Suprapubic skin (tissue), 4 donors: ENCODE measurements at regions not wholly inside any gene's neighbourhood (a gene's known extent, or its start where the extent isn't known, plus 50 kb on each side); places are given as distances from the start of the nearest gene placed in this dataset.
"Not testable (repeated sequence)": the region's sequence is repeated elsewhere in the genome, so short reads cannot be mapped to it uniquely, and the experiment has no call there.

Experiments
- DNase-seq, 2 donors: peaks; one replicate each; pipeline ENCODE4 v3.0.0-alpha.2; 2019; ENCODE audit warnings: low spot score in 2 of 2
- H3K27ac ChIP-seq: fragments of 200-600 bp; sonication (generic); one replicate; pipeline ENCODE4 v1.5.1; 2019
- H3K27me3 ChIP-seq: fragments of 200-600 bp; sonication (generic); one replicate; pipeline ENCODE4 v1.5.1; 2019
- H3K36me3 ChIP-seq: fragments of 200-600 bp; sonication (generic); one replicate; pipeline ENCODE4 v1.5.1; 2019
- H3K4me1 ChIP-seq: fragments of 200-600 bp; sonication (generic); one replicate; pipeline ENCODE4 v1.5.1; 2019
- H3K4me3 ChIP-seq: fragments of 200-600 bp; sonication (generic); one replicate; pipeline ENCODE4 v1.5.1; 2019; ENCODE audit warnings: mild to moderate bottlenecking
- H3K9me3 ChIP-seq: fragments of 200-600 bp; sonication (generic); one replicate; pipeline ENCODE4 v1.5.1; 2019
- EP300 ChIP-seq: sonication (generic); formaldehyde crosslinking; IDR thresholded peaks from one replicate; pipeline ENCODE4 v1.6.1; 2017; ENCODE audit warnings: antibody characterized with exemption
- POLR2A ChIP-seq, 2 donors: fragments of 450-650 bp; IDR thresholded peaks; one replicate each; pipeline ENCODE4 v1.6.1; 2017; ENCODE audit warnings: antibody characterized with exemption in 2 of 2, mild to moderate bottlenecking in 2 of 2, moderate library complexity in 2 of 2
- POLR2AphosphoS5 ChIP-seq, 3 donors: sonication (generic); formaldehyde crosslinking; IDR thresholded peaks; one replicate each; pipeline ENCODE4 v1.6.1; 2017; ENCODE audit warnings: antibody characterized with exemption in 3 of 3
- WGBS: methylation state at CpG from one replicate; pipeline ENCODE4 v1.1.5; 2018; 5-methylcytosine and 5-hydroxymethylcytosine counted together
- TF ChIP-seq, protein P1 (sequence below), 2 donors: fragments of 200-600 bp in 1 of 2; fragments of 450-650 bp in 1 of 2; sonication (generic) in 1 of 2; IDR thresholded peaks; one replicate each; pipeline ENCODE4 v1.5.1; 2016 to 2019; ENCODE audit warnings: antibody characterized with exemption in 2 of 2, mild to moderate bottlenecking in 1 of 2, moderate library complexity in 1 of 2

DNA sequence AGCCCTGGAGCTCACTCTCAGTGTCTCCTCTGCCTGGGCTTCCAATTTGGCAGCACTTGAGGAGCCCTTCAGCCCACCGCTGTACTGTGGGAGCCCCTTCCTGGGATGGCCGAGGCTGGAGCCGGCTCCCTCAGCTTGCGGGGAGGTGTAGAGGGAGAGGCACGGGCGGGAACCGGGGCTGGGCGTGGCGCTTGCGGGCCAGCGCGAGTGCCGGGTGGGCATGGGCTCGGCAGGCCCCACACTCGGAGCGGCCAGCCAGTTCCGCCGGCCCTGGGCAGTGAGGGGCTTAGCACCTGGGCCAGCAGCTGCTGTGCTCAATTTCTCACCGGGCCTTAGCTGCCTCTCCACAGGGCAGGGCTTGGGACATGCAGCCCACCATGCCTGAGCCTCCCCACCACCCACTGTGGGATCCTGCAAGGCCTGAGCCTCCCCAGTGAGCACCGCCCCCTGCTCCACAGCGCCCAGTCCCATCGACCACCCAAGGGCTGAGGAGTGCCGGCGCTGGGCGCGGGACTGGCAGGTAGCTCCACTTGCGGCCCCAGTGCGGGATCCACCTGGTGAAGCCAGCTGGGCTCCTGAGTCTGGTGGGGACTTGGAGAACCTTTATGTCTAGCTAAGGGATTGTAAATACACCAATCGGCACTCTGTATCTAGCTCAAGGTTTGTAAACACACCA lies 65.1 kb upstream of the ROPN1B start:
- not testable (repeated sequence) for DNase-seq, H3K4me3 ChIP-seq, H3K27ac ChIP-seq, H3K9me3 ChIP-seq, H3K27me3 ChIP-seq, H3K36me3 ChIP-seq, H3K4me1 ChIP-seq
- WGBS: 93% methylated on average over 8 of the region's 29 CpGs

DNA sequence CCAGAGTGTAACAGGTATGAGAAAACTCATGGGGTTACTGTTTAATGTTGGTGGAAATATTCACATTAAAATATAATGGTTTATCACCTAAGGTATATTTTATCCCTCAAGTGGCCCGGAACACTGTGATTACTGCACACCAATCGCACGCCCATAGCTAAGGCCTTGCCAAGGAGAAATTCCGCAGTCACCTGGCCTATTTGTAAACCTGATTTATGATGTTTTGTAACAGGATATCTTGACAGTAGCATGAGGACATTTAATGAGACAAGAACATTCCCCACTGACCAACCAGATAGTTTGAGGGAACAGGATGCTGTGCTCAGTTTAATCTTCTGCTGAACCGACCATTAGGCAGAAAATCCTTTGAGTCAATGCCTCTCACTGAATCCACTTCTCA lies 61.7 kb upstream of the ROPN1B start:
- not testable (repeated sequence) for H3K36me3 ChIP-seq, DNase-seq, H3K9me3 ChIP-seq, H3K27ac ChIP-seq, H3K4me3 ChIP-seq, H3K27me3 ChIP-seq, H3K4me1 ChIP-seq
- 89% methylated on average over 5 of the region's 5 CpGs for WGBS

DNA sequence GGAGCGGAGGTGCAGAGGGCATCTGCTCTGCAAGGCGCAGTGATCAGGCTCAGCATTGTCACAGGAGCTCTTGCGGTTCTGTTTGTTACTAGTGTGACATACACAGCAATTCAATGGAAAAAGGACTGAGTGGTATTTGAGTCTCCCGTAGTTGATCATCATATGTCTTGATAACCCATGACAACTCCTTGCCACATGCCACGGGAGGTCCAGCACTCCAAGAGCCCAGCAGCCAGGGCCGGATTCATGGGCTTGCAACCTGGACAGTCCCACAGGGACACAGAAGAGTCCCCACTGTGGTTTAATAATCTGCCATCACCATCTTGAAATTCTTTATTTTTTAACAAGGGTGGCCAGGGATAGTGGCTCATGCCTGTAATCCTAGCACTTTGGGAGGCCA lies 58.1 kb upstream of the ROPN1B start:
- WGBS: 90% methylated on average over 6 of the region's 6 CpGs
- not testable (repeated sequence) for H3K4me3 ChIP-seq, DNase-seq, H3K4me1 ChIP-seq, H3K9me3 ChIP-seq, H3K27me3 ChIP-seq, H3K27ac ChIP-seq, H3K36me3 ChIP-seq

DNA sequence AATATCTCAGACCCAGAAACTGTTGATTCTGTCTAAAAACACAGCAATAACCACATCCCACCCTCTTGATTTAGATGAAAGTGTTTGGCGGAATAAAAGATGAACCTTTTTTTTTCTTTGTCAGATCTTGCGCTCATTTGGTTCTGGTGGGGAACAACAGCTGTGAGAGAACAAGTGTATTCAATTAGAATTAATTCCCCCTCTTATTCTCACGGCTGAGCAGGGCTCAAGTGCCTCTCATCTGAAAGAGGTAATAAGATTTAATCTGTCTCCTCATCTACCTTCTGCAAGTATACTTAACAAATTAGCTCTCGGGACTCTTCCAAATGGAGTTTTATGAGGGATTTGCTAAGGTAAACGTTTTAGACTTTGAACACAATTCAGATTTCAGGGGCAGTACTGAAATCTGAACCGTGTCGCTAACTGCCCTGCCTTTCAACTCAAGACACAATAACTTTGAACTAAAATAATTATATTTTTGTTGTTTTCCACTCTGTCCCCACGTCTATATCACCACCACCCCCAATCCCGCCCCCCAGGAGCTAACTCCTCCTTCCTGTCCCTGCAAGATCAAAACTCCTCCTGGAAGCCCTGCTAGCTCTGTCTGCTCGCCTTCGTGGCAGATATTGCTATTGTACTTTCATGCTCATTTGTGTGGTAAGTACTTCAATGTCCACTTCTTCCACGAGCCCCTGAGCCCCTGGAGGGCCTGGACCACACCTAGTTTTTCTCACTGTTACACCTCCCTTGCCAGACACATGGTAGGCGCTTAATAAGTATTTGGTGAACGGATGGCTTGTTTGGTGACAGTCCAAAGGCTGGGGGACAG lies 54.2 kb upstream of the ROPN1B start:
- WGBS: 20% methylated on average over 12 of the region's 14 CpGs
- H3K4me1 ChIP-seq: peaks cover 13% of the 10 kb centered on the region

DNA sequence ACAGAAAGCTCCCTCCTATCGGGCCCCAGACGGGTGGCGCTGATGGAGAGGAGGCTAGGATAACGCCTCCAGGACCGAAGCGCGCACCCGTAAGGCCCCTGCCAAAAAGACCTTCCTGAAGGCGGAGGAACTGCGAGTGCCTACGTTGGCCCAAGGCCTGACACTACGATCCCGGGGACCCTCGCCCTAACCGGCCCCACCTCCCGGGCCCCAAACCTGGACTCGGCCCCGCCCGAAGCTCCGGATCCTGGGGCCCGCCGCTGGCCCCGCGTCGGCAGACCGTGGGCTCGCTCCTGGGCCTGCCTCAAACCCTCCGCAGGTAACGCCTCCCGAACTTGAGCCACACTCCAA lies 53.6 kb upstream of the ROPN1B start:
- peak in 1 of 2 donors; percentile 75 for DNase-seq
- under 1% methylated on average over 29 of the region's 30 CpGs for WGBS
- not testable (repeated sequence) for H3K27me3 ChIP-seq, H3K36me3 ChIP-seq, H3K9me3 ChIP-seq
- Histone ChIP-seq H3K4me3 (peak overlapping the region; percentile 90), H3K4me1 (peaks cover 13% of the 10 kb centered on the region), H3K27ac (peak overlapping the region; percentile 80)

More for the DNA sequence above, 54.2 kb upstream of the ROPN1B start:
- H3K27me3 ChIP-seq, H3K36me3 ChIP-seq, DNase-seq, H3K9me3 ChIP-seq: not testable (repeated sequence)
- peak overlapping the region; percentile 90 for H3K4me3 ChIP-seq
- peak overlapping the region; percentile 80 for H3K27ac ChIP-seq

DNA sequence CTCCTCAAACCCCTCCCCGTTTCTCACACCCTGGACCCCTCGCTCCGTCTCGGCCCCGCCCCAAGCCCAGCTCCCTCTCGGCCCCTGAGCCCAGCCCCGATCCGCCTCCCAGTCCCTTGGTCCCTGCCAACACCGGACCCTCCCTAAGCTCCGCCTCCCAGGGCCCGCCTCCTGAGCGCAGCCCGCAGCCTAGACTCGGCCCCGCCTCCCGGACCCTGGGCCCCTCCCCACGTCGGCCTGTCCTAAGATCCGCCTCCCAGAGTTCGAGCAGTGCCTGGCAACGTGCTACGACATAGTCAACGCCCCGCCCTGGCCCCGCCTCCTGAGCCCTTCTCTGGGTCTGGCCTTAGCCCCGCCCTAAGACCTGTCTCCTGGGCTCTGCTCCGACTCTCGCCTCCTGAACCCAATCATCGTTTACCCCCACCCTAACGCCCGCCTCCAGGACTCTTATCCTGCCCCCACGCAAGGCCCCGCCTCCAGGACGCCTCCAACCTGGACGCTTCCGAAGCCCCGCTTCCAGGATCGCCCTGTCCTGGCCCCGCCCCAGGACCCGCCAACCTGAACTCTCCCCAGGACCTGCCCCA lies 53.1 kb upstream of the ROPN1B start:
- H3K36me3 ChIP-seq: not testable (repeated sequence)
- peak overlapping the region; percentile 80 for H3K27ac ChIP-seq

DNA sequence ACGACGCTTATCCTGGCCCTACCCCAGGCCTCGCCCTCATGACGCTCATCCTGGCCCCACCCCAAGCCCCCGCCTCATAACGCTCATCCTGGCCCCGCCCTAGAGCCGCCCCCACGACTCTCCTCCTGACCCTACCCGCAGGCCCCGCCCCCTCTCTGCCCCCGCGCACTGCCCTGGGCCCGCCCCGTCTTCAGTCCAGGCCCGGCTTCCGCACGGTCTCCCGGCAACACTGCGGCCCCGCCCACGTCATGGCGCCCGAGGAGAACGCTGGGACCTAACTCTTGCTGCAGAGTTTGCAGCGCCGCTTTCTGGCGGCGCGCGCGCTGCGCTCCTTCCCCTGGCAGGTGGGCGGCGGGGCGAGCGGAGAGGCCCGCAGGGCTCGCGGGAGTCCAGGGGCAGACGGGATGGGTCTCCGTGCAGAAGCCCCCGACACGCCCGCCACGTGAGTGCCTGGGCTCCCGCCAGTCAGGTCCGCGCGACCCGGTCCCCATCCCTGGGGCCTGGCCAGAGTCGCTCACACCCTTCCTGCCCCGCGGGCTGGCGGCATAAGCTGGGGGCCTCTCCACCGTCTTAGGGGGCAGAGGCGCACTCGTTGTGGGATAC lies 52.5 kb upstream of the ROPN1B start:
- H3K4me1 ChIP-seq: peaks cover 13% of the 10 kb centered on the region
- peak in 1 of 2 donors; percentile 100 for DNase-seq
- no peaks in the 10 kb centered on the region for H3K9me3 ChIP-seq
- TF ChIP-seq POLR2AphosphoS5 (IDR thresholded peaks at IDR 0.05) (no peak), POLR2A (IDR thresholded peaks at IDR 0.05) (no peak), EP300 (no peak)
- TF ChIP-seq, protein P1, sequence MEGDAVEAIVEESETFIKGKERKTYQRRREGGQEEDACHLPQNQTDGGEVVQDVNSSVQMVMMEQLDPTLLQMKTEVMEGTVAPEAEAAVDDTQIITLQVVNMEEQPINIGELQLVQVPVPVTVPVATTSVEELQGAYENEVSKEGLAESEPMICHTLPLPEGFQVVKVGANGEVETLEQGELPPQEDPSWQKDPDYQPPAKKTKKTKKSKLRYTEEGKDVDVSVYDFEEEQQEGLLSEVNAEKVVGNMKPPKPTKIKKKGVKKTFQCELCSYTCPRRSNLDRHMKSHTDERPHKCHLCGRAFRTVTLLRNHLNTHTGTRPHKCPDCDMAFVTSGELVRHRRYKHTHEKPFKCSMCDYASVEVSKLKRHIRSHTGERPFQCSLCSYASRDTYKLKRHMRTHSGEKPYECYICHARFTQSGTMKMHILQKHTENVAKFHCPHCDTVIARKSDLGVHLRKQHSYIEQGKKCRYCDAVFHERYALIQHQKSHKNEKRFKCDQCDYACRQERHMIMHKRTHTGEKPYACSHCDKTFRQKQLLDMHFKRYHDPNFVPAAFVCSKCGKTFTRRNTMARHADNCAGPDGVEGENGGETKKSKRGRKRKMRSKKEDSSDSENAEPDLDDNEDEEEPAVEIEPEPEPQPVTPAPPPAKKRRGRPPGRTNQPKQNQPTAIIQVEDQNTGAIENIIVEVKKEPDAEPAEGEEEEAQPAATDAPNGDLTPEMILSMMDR (IDR thresholded peaks at IDR 0.05): no peak
- WGBS: 0% methylated on average over 26 of the region's 58 CpGs
- no peaks in the 10 kb centered on the region for H3K36me3 ChIP-seq
- no peaks in the 10 kb centered on the region for H3K27me3 ChIP-seq
- H3K27ac ChIP-seq: peak overlapping the region; percentile 80
- peak overlapping the region; percentile 90 for H3K4me3 ChIP-seq

More for the DNA sequence above, 53.1 kb upstream of the ROPN1B start:
- H3K27me3 ChIP-seq, H3K9me3 ChIP-seq: not testable (repeated sequence)
- peaks cover 13% of the 10 kb centered on the region for H3K4me1 ChIP-seq
- DNase-seq: peak; percentile 100
- peak overlapping the region; percentile 90 for H3K4me3 ChIP-seq
- 2% methylated on average over 36 of the region's 40 CpGs for WGBS

DNA sequence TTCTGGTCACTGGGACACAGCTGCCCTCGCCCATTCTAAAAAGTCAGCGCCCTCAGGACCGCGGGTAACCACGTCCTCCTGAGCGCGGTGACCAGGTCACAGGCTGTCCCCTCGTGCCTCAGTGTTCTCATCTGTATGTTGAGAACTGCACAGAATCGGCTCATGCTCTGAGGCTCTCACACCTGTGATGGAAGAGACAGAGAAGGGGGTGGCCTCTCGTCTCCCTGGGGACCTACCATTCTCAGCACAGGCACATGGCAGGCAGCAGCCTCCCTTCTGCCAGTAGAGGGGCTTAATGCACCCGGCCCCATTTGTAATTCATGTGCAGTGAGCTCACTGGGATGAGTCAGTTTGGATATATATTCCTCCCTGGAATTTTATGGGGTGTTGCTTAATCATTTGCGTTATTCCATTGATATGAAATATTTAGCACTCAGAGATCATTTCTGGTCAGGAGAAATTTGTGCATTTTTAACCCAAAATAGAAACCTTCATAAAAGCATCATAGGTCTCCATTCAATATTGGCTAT lies 51.9 kb upstream of the ROPN1B start:
- not testable (repeated sequence) for H3K36me3 ChIP-seq, H3K9me3 ChIP-seq, H3K27me3 ChIP-seq
- Histone ChIP-seq H3K4me1 (peaks cover 13% of the 10 kb centered on the region), H3K4me3 (peak overlapping the region; percentile 90), H3K27ac (peak overlapping the region; percentile 80)
- DNase-seq: peak in 1 of 2 donors; percentile 75
- WGBS: 3% methylated on average over 2 of the region's 12 CpGs

DNA sequence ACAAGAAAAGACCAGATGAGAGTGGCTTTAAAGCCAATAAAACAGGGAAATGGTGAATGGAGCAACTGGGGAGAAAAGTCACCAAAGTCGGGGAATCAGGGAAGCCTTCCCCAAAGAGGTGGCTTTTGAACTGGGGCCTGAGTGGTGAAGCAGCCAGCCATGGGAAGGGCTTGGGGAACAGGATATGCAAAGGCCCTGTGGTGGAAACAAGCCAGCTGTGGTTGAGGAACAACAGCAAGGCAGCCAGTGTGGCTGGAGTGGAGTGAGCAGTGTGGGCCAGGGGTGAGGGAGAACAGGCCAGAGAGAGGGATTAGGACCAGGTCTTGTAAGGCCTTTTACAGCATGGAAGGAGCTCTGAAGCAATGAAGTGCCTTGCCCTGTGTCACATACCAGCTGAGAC lies 51.0 kb upstream of the ROPN1B start:
- not testable (repeated sequence) for H3K27me3 ChIP-seq, H3K4me3 ChIP-seq, H3K9me3 ChIP-seq, DNase-seq, H3K36me3 ChIP-seq, H3K27ac ChIP-seq
- WGBS: 96% methylated on average over 1 of the region's 1 CpG
- peaks cover 13% of the 10 kb centered on the region for H3K4me1 ChIP-seq

DNA sequence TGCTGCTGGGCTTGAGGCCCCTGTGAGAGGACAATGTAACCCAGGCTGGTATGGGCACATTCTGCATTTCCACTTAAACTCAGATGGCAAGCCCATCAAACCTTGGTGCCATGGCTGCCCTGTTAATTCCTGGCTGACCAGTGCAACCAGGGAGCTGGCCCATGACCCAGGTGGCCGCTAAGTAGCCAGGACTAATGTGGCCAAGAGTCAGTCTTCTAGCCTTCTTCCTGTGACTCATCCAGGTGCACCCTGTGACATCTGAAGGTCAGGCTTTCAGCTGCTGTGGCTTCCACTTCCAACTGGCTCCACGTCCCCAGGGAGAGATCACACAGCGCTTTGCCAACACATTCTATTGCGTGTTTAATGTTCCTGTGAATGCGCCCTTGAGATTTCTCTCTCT lies 50.5 kb upstream of the ROPN1B start:
- not testable (repeated sequence) for H3K4me3 ChIP-seq, DNase-seq, H3K9me3 ChIP-seq, H3K36me3 ChIP-seq, H3K27me3 ChIP-seq, H3K27ac ChIP-seq
- 71% methylated on average over 5 of the region's 5 CpGs for WGBS
- peaks cover 13% of the 10 kb centered on the region for H3K4me1 ChIP-seq

DNA sequence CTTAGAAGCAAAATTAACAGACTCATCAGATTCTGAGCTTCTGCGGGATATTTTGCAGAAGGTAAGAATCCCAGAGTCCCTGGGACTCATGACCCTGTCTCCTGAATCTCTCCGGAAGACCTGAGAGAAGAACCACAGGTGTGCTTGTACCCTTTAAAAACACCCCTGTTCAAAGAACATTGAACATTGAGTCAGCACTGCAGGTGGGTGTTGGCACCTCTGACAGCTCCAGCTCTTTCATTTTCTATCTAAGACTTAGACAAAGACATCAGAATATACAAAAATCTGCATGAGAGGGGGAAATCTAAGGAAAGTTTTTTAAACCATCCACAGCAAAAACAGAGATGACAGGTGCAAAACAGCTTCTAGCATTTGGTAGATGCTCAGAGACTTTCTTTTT lies 50.1 kb upstream of the ROPN1B start:
- DNase-seq: not testable (repeated sequence)
- WGBS: 83% methylated on average over 2 of the region's 2 CpGs

More for the DNA sequence above, 50.1 kb upstream of the ROPN1B start:
- H3K36me3 ChIP-seq, H3K9me3 ChIP-seq, H3K27me3 ChIP-seq, H3K4me3 ChIP-seq, H3K27ac ChIP-seq: not testable (repeated sequence)
- H3K4me1 ChIP-seq: peaks cover 13% of the 10 kb centered on the region
